Ascending aorta (tissue), 2 donors: ENCODE measurements at regions not wholly inside any gene's neighbourhood (a gene's known extent, or its start where the extent isn't known, plus 50 kb on each side); places are given as distances from the start of the nearest gene placed in this dataset.
"Not testable (repeated sequence)": the region's sequence is repeated elsewhere in the genome, so short reads cannot be mapped to it uniquely, and the experiment has no call there.

Experiments
- DNase-seq, 2 donors: peaks; one replicate each; pipeline ENCODE4 v3.0.0-alpha.2; 2019; ENCODE audit warnings: low spot score in 2 of 2
- H3K27ac ChIP-seq, 2 donors: fragments of 200-600 bp; sonication (generic); one replicate each; pipeline ENCODE4 v1.5.1; 2016 to 2017; ENCODE audit warnings: mild to moderate bottlenecking in 1 of 2
- H3K27me3 ChIP-seq: fragments of 200-600 bp; sonication (generic); one replicate; pipeline ENCODE4 v1.5.1; 2017
- H3K36me3 ChIP-seq, 2 donors: fragments of 200-600 bp; sonication (generic); one replicate each; pipeline ENCODE4 v1.5.1; 2016
- H3K4me1 ChIP-seq, 2 donors: fragments of 200-600 bp; sonication (generic); one replicate each; pipeline ENCODE4 v1.5.1; 2016 to 2017; ENCODE audit warnings: mild to moderate bottlenecking in 1 of 2
- H3K4me3 ChIP-seq, 2 donors: fragments of 200-600 bp; sonication (generic); one replicate each; pipeline ENCODE4 v1.5.1; 2016 to 2017; ENCODE audit warnings: mild to moderate bottlenecking in 1 of 2
- H3K9me3 ChIP-seq, 2 donors: fragments of 200-600 bp; sonication (generic); one replicate each; pipeline ENCODE4 v1.5.1; 2016
- CTCF ChIP-seq, 3 experiments: fragments of 200-600 bp in 2 of 3; fragments of 450-650 bp in 1 of 3; sonication (generic) in 2 of 3; IDR thresholded peaks; one replicate each; pipeline ENCODE4 v1.5.1; 2016 to 2019; ENCODE audit warnings: antibody characterized with exemption in 3 of 3, mild to moderate bottlenecking in 1 of 3, moderate library complexity in 1 of 3
- intact Hi-C: fragments of 100-400 bp; cut with DNase I; formaldehyde crosslinking; loops from one replicate; pipeline ENCODE4 v1.15.1; 2023

DNA sequence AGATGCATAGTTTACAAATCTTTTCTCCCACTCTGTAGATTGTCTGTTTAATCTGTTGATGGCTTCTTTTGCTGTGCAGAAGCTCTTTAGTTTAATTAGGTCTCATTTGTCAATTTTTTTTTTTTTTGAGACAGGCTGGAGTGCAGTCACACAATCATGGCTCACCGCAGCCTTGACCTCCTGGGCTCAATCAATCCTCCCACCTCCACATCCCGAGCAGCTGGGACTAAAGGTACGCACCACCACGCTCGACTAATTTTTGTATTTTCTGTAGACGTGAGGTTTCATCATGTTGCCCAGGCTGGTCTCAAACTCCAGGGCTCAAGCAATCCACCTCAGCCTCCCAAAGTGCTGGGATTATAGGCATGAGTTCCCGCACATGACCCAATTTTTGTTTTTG lies 1655.8 kb downstream of the REEP3 start:
- Histone ChIP-seq H3K4me1 (no peaks in the 10 kb centered on the region), H3K36me3 (no peaks in the 10 kb centered on the region), H3K4me3 (no peak overlapping the region), H3K27me3 (no peaks in the 10 kb centered on the region), H3K9me3 (no peaks in the 10 kb centered on the region), H3K27ac (no peak overlapping the region)
- DNase-seq, result no peak
- intact Hi-C loops, result no loop called here
- TF ChIP-seq CTCF (IDR thresholded peaks at IDR 0.05), result no peak

DNA sequence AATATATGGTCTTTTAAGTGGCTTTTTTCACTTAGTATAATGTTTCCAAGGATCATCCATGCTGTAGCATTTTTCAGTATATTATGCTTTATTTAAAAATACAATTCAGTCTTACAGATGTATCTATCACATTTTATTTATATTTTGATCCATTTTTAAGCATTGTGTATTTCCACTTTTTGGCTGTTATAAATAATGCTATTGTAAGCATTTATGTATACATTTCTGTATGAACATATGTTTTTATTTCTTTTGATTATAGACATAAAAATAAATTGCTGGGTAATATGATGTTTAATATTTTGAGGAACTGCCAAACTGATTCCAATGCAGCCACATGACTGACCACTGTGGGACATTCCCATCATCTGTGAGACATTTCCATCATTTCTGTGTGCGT lies 1662.0 kb downstream of the REEP3 start:
- H3K4me3 ChIP-seq, result no peak overlapping the region
- no peak for TF ChIP-seq CTCF (IDR thresholded peaks at IDR 0.05)
- no peaks in the 10 kb centered on the region for H3K27me3 ChIP-seq
- H3K4me1 ChIP-seq, result no peaks in the 10 kb centered on the region
- intact Hi-C loops, result no loop called here
- H3K9me3 ChIP-seq, result no peaks in the 10 kb centered on the region
- DNase-seq, result no peak
- H3K36me3 ChIP-seq, result no peaks in the 10 kb centered on the region
- no peak overlapping the region for H3K27ac ChIP-seq

- H3K4me3 ChIP-seq, H3K27ac ChIP-seq, intact Hi-C loops, H3K4me1 ChIP-seq, H3K9me3 ChIP-seq, DNase-seq, H3K36me3 ChIP-seq, H3K27me3 ChIP-seq: not testable (repeated sequence)
These were observed 1665.5 kb downstream of the REEP3 start for GRCh38 chr10:65186668-65187067.

- Histone ChIP-seq H3K4me3 (no peak overlapping the region), H3K4me1 (no peaks in the 10 kb centered on the region), H3K27ac (no peak overlapping the region), H3K27me3 (no peaks in the 10 kb centered on the region), H3K9me3 (no peaks in the 10 kb centered on the region), H3K36me3 (no peaks in the 10 kb centered on the region)
- intact Hi-C loops, result no loop called here
- DNase-seq, result no peak
- no peak for TF ChIP-seq CTCF (IDR thresholded peaks at IDR 0.05)
These were observed 1672.9 kb downstream of the REEP3 start for GRCh38 chr10:65194126-65194525.

DNA sequence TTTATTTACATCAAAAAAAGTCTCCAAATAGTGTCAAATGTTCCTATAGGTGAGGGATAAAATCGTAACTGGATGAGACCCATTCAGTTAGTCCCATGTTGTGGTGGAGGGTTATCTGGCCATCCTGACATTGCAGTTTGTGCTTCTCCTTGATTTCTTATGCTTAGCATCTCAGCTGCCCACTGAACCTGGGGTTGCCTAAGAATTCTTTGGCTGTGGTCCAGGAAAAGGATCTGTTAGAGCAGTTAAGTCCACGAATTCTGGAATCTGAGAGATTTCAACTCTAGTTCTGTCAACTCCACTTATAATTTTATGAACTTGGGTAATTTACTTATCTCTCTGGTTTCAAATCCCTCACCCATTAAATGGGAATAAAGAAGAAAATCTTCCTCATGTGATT lies 1673.4 kb downstream of the REEP3 start:
- DNase-seq, result no peak
- no peaks in the 10 kb centered on the region for H3K36me3 ChIP-seq

GRCh38 chr10:65196111-65196510 lies 1674.9 kb downstream of the REEP3 start:
- no peaks in the 10 kb centered on the region for H3K36me3 ChIP-seq

More for the DNA sequence above, 1673.4 kb downstream of the REEP3 start:
- intact Hi-C loops, result no loop called here
- no peak overlapping the region for H3K4me3 ChIP-seq
- H3K27ac ChIP-seq, result no peak overlapping the region
- no peaks in the 10 kb centered on the region for H3K27me3 ChIP-seq
- TF ChIP-seq CTCF (IDR thresholded peaks at IDR 0.05), result no peak
- no peaks in the 10 kb centered on the region for H3K4me1 ChIP-seq
- H3K9me3 ChIP-seq, result no peaks in the 10 kb centered on the region

More at GRCh38 chr10:65196111-65196510, 1674.9 kb downstream of the REEP3 start:
- Histone ChIP-seq H3K27me3 (no peaks in the 10 kb centered on the region), H3K4me3 (no peak overlapping the region), H3K4me1 (no peaks in the 10 kb centered on the region), H3K27ac (no peak overlapping the region), H3K9me3 (no peaks in the 10 kb centered on the region)
- intact Hi-C loops, result no loop called here
- DNase-seq, result no peak
- TF ChIP-seq CTCF (IDR thresholded peaks at IDR 0.05), result no peak
